Spleen (tissue), 11 donors: ENCODE measurements at regions not wholly inside any gene's neighbourhood (a gene's known extent, or its start where the extent isn't known, plus 50 kb on each side); places are given as distances from the start of the nearest gene placed in this dataset.

ENCODE experiments used
- DNase-seq: peaks from one replicate; pipeline ENCODE4 v3.0.0-alpha.2; 2020
- H3K27ac ChIP-seq, 8 donors: fragments of 200-600 bp; sonication (generic) in 7 of 8; 1 replicate in 4 of 8; 2 replicates in 4 of 8; pipeline versions ENCODE4 v1.5.0 to v1.8.0; 2016 to 2021; ENCODE audit warnings: inconsistent platforms in 4 of 8, mild to moderate bottlenecking in 4 of 8, moderate library complexity in 1 of 8
- H3K27me3 ChIP-seq, 7 donors: fragments of 200-600 bp; sonication (generic) in 6 of 7; replicated peaks in 1 of 7; 1 replicate in 4 of 7; 2 replicates in 3 of 7; pipeline versions ENCODE4 v1.5.0 to v1.8.0; 2016 to 2021; ENCODE audit warnings: inconsistent platforms in 3 of 7, mild to moderate bottlenecking in 1 of 7
- H3K36me3 ChIP-seq, 6 donors: fragments of 200-600 bp; sonication (generic) in 5 of 6; 1 replicate in 4 of 6; 2 replicates in 2 of 6; pipeline versions ENCODE4 v1.5.0 to v1.8.0; 2016 to 2021; ENCODE audit warnings: inconsistent platforms in 2 of 6
- H3K4me1 ChIP-seq, 6 donors: fragments of 200-600 bp; sonication (generic) in 5 of 6; 1 replicate in 3 of 6; 2 replicates in 3 of 6; pipeline versions ENCODE4 v1.5.0 to v1.8.0; 2016 to 2021; ENCODE audit warnings: inconsistent platforms in 3 of 6
- H3K4me3 ChIP-seq, 8 donors: fragments of 200-600 bp; sonication (generic) in 7 of 8; 1 replicate in 4 of 8; 2 replicates in 4 of 8; pipeline versions ENCODE4 v1.5.0 to v1.8.0; 2016 to 2021; ENCODE audit warnings: inconsistent platforms in 4 of 8, mild to moderate bottlenecking in 4 of 8, moderate library complexity in 2 of 8
- H3K9me3 ChIP-seq, 8 donors: fragments of 200-600 bp; sonication (generic) in 7 of 8; 1 replicate in 4 of 8; 2 replicates in 4 of 8; pipeline versions ENCODE4 v1.5.0 to v1.8.0; 2016 to 2021; ENCODE audit warnings: inconsistent platforms in 4 of 8
- POLR2A ChIP-seq, 3 donors: fragments of 450-650 bp; IDR thresholded peaks; one replicate each; pipeline ENCODE4 v1.5.1; 2017; ENCODE audit warnings: antibody characterized with exemption in 3 of 3, mild to moderate bottlenecking in 1 of 3
- POLR2AphosphoS5 ChIP-seq, 3 donors: sonication (generic); formaldehyde crosslinking; IDR thresholded peaks; one replicate each; pipeline ENCODE4 v1.5.1; 2017; ENCODE audit warnings: antibody characterized with exemption in 3 of 3
- WGBS, 5 donors: extraction: QIAGEN DNeasy Blood & Tissue Kit in 3 of 5; methylation state at CpG; one replicate each; pipeline versions ENCODE4 v1.1.5 to v1.1.7; 2013 to 2018; 5-methylcytosine and 5-hydroxymethylcytosine counted together
- intact Hi-C: fragments of 100-400 bp; cut with DNase I; formaldehyde crosslinking; loops from one replicate; pipeline ENCODE4 v1.15.0; 2023; ENCODE audit warnings: low total_unique reads
- TF ChIP-seq, protein P1 (sequence below), 11 experiments: fragments of 200-600 bp in 7 of 11; fragments of 450-650 bp in 4 of 11; sonication (generic) in 4 of 11; IDR thresholded peaks in 8 of 11; conservative IDR thresholded peaks in 3 of 11; 1 replicate in 7 of 11; 2 replicates in 4 of 11; pipeline versions ENCODE4 v1.4.0 to v1.8.0; 2016 to 2021; ENCODE audit warnings: antibody characterized with exemption in 11 of 11, inconsistent platforms in 4 of 11, mild to moderate bottlenecking in 1 of 11
- donor health status: healthy with polysubstance abuse.
- donor health status: DM: no; HTN: no; CAD: no; lungs with moderate emphysema.
- donor health status: DM: no; HTN: no; CAD: no.
- donor health status: Bipolar disorder and iron deficiency.
- donor health status: healthy.
- donor health status: DM: no; HTN: no; CAD: no.
- donor health status: DM: yes; HTN: yes; CAD: no.

DNA sequence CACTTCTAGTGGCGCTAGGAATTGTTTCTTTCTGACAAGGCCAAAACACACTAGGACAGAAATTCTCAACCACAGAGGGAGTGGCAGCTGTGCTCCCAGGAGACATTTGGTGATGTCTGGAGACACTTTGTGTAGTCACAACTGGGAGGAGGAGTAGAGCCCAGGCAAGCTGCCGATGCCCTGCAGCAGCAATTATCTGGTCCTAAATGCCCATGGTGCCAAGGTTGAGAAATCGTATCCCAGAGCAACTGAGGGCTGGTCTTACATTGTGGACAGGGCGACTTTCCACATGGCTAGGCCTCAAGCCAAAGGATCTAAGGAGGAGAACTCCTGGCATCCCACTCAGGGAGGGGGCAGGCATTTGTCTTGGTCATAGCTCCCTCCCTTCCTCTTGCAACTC, 259.9 kb downstream of the GADD45G start:
- no peak overlapping the region for H3K4me3 ChIP-seq
- no peaks in the 10 kb centered on the region for H3K9me3 ChIP-seq
- no peaks in the 10 kb centered on the region for H3K36me3 ChIP-seq
- TF ChIP-seq, protein P1, sequence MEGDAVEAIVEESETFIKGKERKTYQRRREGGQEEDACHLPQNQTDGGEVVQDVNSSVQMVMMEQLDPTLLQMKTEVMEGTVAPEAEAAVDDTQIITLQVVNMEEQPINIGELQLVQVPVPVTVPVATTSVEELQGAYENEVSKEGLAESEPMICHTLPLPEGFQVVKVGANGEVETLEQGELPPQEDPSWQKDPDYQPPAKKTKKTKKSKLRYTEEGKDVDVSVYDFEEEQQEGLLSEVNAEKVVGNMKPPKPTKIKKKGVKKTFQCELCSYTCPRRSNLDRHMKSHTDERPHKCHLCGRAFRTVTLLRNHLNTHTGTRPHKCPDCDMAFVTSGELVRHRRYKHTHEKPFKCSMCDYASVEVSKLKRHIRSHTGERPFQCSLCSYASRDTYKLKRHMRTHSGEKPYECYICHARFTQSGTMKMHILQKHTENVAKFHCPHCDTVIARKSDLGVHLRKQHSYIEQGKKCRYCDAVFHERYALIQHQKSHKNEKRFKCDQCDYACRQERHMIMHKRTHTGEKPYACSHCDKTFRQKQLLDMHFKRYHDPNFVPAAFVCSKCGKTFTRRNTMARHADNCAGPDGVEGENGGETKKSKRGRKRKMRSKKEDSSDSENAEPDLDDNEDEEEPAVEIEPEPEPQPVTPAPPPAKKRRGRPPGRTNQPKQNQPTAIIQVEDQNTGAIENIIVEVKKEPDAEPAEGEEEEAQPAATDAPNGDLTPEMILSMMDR (IDR thresholded peaks at IDR 0.05 in 8 of 11, conservative IDR thresholded peaks at IDR 0.05 in 3 of 11) = no peak
- TF ChIP-seq POLR2AphosphoS5 (IDR thresholded peaks at IDR 0.05) (no peak), POLR2A (IDR thresholded peaks at IDR 0.05) (no peak)
- WGBS, 5 donors = 67 to 86% (median 79%) methylated on average over 4 of the region's 4 CpGs
- H3K27ac ChIP-seq = no peak overlapping the region
- peaks cover 0 to 9% (median 4%) of the 10 kb centered on the region in 6 donors for H3K4me1 ChIP-seq
- H3K27me3 ChIP-seq = peaks cover 0 to 7% (median 0%) of the 10 kb centered on the region in 7 donors
- intact Hi-C loops = no loop called here
- peak; percentile 31 for DNase-seq

DNA sequence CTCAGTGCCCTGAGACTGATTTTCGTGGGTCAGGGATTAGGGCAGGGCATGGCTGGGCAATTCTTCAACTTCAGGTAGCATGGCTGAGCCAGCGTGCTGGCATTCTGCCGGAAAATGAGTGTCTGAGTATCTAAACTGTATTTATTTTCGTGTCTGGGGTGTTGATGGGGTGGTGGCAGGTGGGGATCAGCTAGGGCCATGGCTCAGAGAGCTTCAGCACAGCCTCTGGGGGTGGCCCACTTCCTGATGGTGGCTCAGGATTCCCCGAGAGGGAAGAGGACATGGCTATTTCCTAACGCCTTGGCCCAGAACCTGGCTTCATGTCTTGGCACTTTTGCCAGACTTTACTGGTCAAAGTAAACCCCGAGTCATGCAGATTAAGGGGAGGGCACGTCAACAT, 260.5 kb downstream of the GADD45G start:
- intact Hi-C loops = no loop called here

DNA sequence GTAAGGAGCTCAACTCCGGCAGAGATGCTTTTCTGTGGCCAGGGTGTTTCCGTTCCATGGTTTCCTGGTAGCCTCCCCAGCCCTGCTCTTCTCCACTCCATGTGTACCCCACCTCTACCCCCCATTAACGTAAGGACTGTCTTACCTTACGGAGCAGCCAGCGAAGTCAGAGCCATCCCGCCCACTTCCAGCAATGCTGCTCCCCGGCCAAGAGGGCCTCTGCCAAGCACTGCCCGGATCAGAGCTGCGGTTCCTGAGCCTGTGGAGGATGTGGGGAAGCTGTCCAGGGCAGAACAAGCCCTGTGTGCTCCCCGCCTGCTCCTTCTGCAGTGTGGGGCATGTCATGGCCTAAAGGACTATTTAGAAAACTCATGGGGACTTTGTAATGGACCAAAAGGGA, 261.2 kb downstream of the GADD45G start:
- intact Hi-C loops = no loop called here
- WGBS, 5 donors = 93 to 96% (median 93%) methylated on average over 9 to 10 of the region's 10 CpGs
- Histone ChIP-seq H3K27ac (no peak overlapping the region), H3K4me1 (peaks cover 0 to 9% (median 4%) of the 10 kb centered on the region in 6 donors), H3K4me3 (no peak overlapping the region), H3K36me3 (no peaks in the 10 kb centered on the region), H3K27me3 (no peaks in the 10 kb centered on the region), H3K9me3 (no peaks in the 10 kb centered on the region)
- TF ChIP-seq, protein P1 (IDR thresholded peaks at IDR 0.05 in 8 of 11, conservative IDR thresholded peaks at IDR 0.05 in 3 of 11) = no peak
- TF ChIP-seq POLR2A (IDR thresholded peaks at IDR 0.05) = no peak
- no peak for TF ChIP-seq POLR2AphosphoS5 (IDR thresholded peaks at IDR 0.05)
- DNase-seq = peak; percentile 55

More for the DNA sequence above, 260.5 kb downstream of the GADD45G start:
- Histone ChIP-seq H3K36me3 (no peaks in the 10 kb centered on the region), H3K27me3 (peaks cover 0 to 4% (median 0%) of the 10 kb centered on the region in 7 donors), H3K4me3 (no peak overlapping the region), H3K9me3 (no peaks in the 10 kb centered on the region), H3K27ac (no peak overlapping the region), H3K4me1 (peaks cover 0 to 9% (median 4%) of the 10 kb centered on the region in 6 donors)
- peak; percentile 36 for DNase-seq
- TF ChIP-seq, protein P1 (IDR thresholded peaks at IDR 0.05 in 8 of 11, conservative IDR thresholded peaks at IDR 0.05 in 3 of 11) = no peak
- TF ChIP-seq POLR2AphosphoS5 (IDR thresholded peaks at IDR 0.05) = no peak
- no peak for TF ChIP-seq POLR2A (IDR thresholded peaks at IDR 0.05)
- 72 to 86% (median 75%) methylated on average over 8 of the region's 8 CpGs for WGBS, 5 donors

DNA sequence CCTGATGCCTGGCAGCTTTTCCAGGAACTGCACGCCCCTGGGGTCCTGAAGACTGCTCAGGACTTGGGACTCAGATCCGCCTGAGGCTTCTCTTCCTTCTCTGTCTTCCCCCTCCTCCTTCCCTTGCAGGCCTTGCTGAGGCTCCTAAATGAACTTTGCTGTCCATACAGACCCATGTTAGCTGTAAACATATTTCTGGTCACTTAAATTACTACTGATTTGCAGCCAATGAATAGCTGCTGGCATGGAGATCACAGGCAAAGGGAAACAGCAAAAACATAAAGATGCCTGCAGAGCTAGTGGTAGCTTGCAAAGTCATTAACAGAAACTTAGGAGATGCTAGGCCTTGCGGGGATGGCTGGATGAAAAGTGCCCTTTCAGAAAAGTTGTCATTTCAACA, 261.9 kb downstream of the GADD45G start:
- H3K4me3 ChIP-seq = no peak overlapping the region
- H3K36me3 ChIP-seq = no peaks in the 10 kb centered on the region
- DNase-seq = peak; percentile 11
- no peak for TF ChIP-seq POLR2AphosphoS5 (IDR thresholded peaks at IDR 0.05)
- TF ChIP-seq POLR2A (IDR thresholded peaks at IDR 0.05) = no peak
- TF ChIP-seq, protein P1 (IDR thresholded peaks at IDR 0.05 in 8 of 11, conservative IDR thresholded peaks at IDR 0.05 in 3 of 11) = no peak
- H3K27ac ChIP-seq = no peak overlapping the region
- H3K4me1 ChIP-seq = peaks cover 0 to 9% (median 4%) of the 10 kb centered on the region in 6 donors
- no peaks in the 10 kb centered on the region for H3K9me3 ChIP-seq
- intact Hi-C loops = no loop called here
- WGBS, 5 donors = 87 to 99% (median 93%) methylated on average over 3 of the region's 3 CpGs
- no peaks in the 10 kb centered on the region for H3K27me3 ChIP-seq
